Upper lobe of left lung (tissue), 6 donors: ENCODE measurements at regions not wholly inside any gene's neighbourhood (a gene's known extent, or its start where the extent isn't known, plus 50 kb on each side); places are given as distances from the start of the nearest gene placed in this dataset.
A peak's percentile ranks its signal among the peaks of the same experiment; 100 is the strongest.

Source experiments
- ATAC-seq, 2 donors: fragments of 200-7000 bp; cut with Tn5 transposase; one replicate each; pipeline ENCODE4 v1.9.1; 2022; ENCODE audit warnings: mild to moderate bottlenecking in 2 of 2, moderate library complexity in 2 of 2; ENCODE audit not compliant: low FRiP score in 2 of 2
- DNase-seq, 2 donors: peaks; one replicate each; pipeline ENCODE4 v3.0.0-alpha.2; 2019 to 2020
- H3K27ac ChIP-seq, 4 donors: fragments of 200-600 bp; sonication (generic); one replicate each; pipeline ENCODE4 v1.5.1; 2016 to 2019
- H3K27me3 ChIP-seq, 4 donors: fragments of 200-600 bp; sonication (generic); one replicate each; pipeline ENCODE4 v1.5.1; 2017 to 2019
- H3K36me3 ChIP-seq, 4 donors: fragments of 200-600 bp; sonication (generic); one replicate each; pipeline ENCODE4 v1.5.1; 2016 to 2019
- H3K4me1 ChIP-seq, 4 donors: fragments of 200-600 bp; sonication (generic); one replicate each; pipeline ENCODE4 v1.5.1; 2018 to 2019
- H3K4me3 ChIP-seq, 4 donors: fragments of 200-600 bp; sonication (generic); one replicate each; pipeline ENCODE4 v1.5.1; 2017 to 2019; ENCODE audit warnings: mild to moderate bottlenecking in 2 of 4, moderate library complexity in 1 of 4
- H3K9me3 ChIP-seq, 4 donors: fragments of 200-600 bp; sonication (generic); one replicate each; pipeline ENCODE4 v1.5.1; 2018 to 2019
- EP300 ChIP-seq, 4 donors: sonication (generic); formaldehyde crosslinking; IDR thresholded peaks; one replicate each; pipeline ENCODE4 v1.5.1; 2017; ENCODE audit warnings: antibody characterized with exemption in 4 of 4, control low read depth in 2 of 4
- POLR2A ChIP-seq, 4 donors: fragments of 450-650 bp; IDR thresholded peaks; one replicate each; pipeline ENCODE4 v1.5.1; 2016 to 2017; ENCODE audit warnings: antibody characterized with exemption in 4 of 4, mild to moderate bottlenecking in 2 of 4
- POLR2AphosphoS5 ChIP-seq, 2 donors: sonication (generic); formaldehyde crosslinking; IDR thresholded peaks; one replicate each; pipeline ENCODE4 v1.5.1; 2017; ENCODE audit warnings: antibody characterized with exemption in 2 of 2
- WGBS, 2 donors: methylation state at CpG; one replicate each; pipeline ENCODE4 v1.1.5; 2017 to 2018; 5-methylcytosine and 5-hydroxymethylcytosine counted together
- TF ChIP-seq, protein P1 (sequence below), 6 experiments: fragments of 450-650 bp in 4 of 6; fragments of 200-600 bp in 2 of 6; sonication (generic) in 2 of 6; IDR thresholded peaks; one replicate each; pipeline ENCODE4 v1.5.1; 2016 to 2019; ENCODE audit warnings: antibody characterized with exemption in 6 of 6
- donor health status: DM: no; HTN: no; CAD: no; lungs with moderate emphysema.
- donor health status: DM: no; HTN: yes; CAD: no; lungs with severe emphysema.

DNA sequence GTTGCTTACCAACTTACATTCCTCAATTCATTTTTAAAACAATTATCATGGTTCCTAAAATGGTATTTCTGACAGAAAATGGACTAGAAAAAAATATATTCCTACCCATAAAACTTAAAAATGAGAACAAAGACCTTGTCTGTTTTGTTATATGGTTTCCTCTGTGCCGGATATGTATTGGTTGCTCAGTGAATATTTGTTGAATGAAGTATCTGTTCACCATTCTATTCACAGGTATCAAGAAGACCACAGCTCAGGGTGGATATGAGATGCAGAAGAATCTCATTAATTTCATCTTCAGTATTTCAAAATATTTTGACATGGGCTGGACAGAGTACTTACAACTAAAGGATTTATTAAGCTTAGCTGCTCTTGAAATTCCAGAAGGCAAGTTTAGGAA is 58.1 kb downstream of the TUSC7 start:
- 67 to 77% methylated on average over 1 of the region's 1 CpG for WGBS, 2 donors
- Histone ChIP-seq H3K36me3 (no peaks in the 10 kb centered on the region), H3K9me3 (no peaks in the 10 kb centered on the region), H3K4me3 (no peak overlapping the region), H3K4me1 (no peaks in the 10 kb centered on the region), H3K27me3 (no peaks in the 10 kb centered on the region), H3K27ac (no peak overlapping the region)
- DNase-seq (no peak), ATAC-seq (no peak)
- TF ChIP-seq EP300 (IDR thresholded peaks at IDR 0.05) (no peak), POLR2A (IDR thresholded peaks at IDR 0.05) (no peak), POLR2AphosphoS5 (IDR thresholded peaks at IDR 0.05) (no peak)
- TF ChIP-seq, protein P1, sequence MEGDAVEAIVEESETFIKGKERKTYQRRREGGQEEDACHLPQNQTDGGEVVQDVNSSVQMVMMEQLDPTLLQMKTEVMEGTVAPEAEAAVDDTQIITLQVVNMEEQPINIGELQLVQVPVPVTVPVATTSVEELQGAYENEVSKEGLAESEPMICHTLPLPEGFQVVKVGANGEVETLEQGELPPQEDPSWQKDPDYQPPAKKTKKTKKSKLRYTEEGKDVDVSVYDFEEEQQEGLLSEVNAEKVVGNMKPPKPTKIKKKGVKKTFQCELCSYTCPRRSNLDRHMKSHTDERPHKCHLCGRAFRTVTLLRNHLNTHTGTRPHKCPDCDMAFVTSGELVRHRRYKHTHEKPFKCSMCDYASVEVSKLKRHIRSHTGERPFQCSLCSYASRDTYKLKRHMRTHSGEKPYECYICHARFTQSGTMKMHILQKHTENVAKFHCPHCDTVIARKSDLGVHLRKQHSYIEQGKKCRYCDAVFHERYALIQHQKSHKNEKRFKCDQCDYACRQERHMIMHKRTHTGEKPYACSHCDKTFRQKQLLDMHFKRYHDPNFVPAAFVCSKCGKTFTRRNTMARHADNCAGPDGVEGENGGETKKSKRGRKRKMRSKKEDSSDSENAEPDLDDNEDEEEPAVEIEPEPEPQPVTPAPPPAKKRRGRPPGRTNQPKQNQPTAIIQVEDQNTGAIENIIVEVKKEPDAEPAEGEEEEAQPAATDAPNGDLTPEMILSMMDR (IDR thresholded peaks at IDR 0.05) = no peak

DNA sequence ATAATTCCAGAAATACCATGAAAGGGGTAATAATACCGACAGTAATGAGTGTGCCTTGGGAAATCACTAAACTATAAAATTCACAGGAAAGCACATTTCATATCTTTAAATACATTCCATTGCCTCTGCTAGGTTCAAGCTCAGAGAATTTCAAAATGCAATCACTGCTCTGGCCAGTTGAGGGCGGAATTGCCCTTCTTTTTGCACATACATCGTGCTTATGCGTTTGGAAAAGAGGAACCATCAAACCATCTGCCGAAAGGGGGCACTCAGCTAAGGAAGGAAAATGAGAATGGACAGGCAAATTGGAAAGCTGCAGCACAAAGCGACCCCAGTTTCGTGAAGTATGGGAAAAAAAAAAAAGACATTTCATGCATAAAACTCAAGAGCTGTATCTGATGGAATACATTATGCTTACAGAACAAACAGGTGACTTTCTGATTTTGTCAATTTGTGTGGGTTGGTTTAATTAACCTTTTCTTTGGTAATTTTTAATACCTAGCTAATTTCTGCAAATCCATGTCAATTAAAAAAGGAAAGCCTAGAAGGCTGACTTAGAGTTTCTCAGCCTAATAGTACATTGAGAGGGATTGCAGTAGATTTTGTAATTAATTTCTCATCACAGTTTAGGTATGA is 61.4 kb downstream of the TUSC7 start:
- Histone ChIP-seq H3K27me3 (no peaks in the 10 kb centered on the region), H3K27ac (no peak overlapping the region), H3K36me3 (no peaks in the 10 kb centered on the region), H3K4me1 (no peaks in the 10 kb centered on the region), H3K4me3 (no peak overlapping the region), H3K9me3 (no peaks in the 10 kb centered on the region)
- peak in 1 of 2 donors; percentile 93 for ATAC-seq
- 3 to 4% methylated on average over 7 of the region's 7 CpGs for WGBS, 2 donors
- DNase-seq = peak in 1 of 2 donors; percentile 36
- no peak for TF ChIP-seq POLR2AphosphoS5 (IDR thresholded peaks at IDR 0.05)
- TF ChIP-seq, protein P1 (IDR thresholded peaks at IDR 0.05) = peak; percentile 51 to 79 (median 74)

DNA sequence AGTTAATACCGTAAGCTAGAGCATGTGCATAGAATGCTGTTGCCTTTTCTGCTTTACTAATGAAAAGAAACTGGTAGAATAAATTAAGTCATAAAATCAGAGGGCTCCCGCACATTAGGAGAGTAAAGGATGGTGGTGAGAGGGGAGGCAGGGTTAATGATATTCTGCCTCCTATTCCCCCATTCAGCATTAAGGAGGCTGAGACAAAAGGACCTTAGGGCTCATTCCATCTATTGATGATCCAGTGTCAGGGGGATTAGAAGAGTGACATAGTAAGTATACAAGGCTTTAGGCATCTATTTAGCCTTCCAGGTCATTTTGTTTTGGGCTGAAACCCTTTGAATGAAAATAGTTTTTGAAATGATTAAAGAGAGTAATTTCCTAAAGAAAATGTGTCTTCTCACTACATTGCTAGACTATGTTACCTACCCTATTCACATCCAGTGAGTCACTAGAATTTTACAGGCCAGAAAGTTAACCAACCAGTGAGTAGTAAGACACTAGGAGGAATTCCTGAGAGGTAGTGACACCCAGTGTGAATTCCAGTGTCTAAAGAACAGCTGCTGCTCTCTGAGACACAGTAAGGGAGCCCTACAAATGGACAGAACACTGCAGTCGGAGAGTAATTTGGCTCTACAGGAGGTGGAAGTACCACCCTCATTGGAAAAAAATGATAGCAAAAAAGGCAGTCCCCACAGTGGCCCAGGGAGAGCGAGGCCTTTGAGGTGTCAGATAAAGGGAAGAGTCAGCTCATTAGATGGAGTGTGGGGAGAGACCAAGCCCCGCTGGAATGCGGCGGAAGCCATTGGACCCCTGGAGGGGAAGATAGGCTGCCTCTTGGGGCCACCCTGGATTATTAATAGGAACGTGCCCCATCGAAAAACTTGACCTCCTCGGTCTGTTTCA is 67.6 kb downstream of the TUSC7 start:
- no peak for DNase-seq
- Histone ChIP-seq H3K4me3 (no peak overlapping the region), H3K27ac (no peak overlapping the region), H3K27me3 (no peaks in the 10 kb centered on the region), H3K36me3 (no peaks in the 10 kb centered on the region), H3K9me3 (no peaks in the 10 kb centered on the region), H3K4me1 (no peaks in the 10 kb centered on the region)
- TF ChIP-seq EP300 (IDR thresholded peaks at IDR 0.05) (no peak), POLR2AphosphoS5 (IDR thresholded peaks at IDR 0.05) (no peak)
- 69 to 75% methylated on average over 10 of the region's 10 CpGs for WGBS, 2 donors
- ATAC-seq = no peak

DNA sequence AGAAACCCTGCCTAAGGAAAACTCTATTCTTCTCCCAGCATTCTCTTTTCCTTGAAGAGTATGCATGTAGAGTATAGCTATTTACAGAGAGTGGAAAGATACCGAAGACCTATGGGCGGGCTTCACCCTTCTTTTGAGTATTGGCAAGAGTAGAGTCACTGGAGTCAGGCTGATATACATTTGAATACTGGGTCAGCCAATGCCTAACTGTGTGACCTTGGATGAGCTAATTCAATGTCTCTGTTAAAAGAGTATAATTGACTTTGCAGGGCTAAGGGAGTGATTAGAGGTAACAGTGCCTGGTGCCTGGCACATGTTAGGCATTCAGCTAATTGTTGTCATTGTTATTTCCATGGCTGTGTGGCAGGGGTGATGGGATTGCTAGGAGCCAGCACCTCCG is 75.6 kb downstream of the TUSC7 start:
- no peak for ATAC-seq
- Histone ChIP-seq H3K4me3 (no peak overlapping the region), H3K27ac (no peak overlapping the region), H3K9me3 (no peaks in the 10 kb centered on the region), H3K4me1 (no peaks in the 10 kb centered on the region), H3K27me3 (no peaks in the 10 kb centered on the region), H3K36me3 (no peaks in the 10 kb centered on the region)
- no peak for DNase-seq
- TF ChIP-seq EP300 (IDR thresholded peaks at IDR 0.05) (no peak), POLR2AphosphoS5 (IDR thresholded peaks at IDR 0.05) (no peak)
- TF ChIP-seq, protein P1 (IDR thresholded peaks at IDR 0.05) = no peak
- 89 to 90% methylated on average over 3 of the region's 3 CpGs for WGBS, 2 donors

DNA sequence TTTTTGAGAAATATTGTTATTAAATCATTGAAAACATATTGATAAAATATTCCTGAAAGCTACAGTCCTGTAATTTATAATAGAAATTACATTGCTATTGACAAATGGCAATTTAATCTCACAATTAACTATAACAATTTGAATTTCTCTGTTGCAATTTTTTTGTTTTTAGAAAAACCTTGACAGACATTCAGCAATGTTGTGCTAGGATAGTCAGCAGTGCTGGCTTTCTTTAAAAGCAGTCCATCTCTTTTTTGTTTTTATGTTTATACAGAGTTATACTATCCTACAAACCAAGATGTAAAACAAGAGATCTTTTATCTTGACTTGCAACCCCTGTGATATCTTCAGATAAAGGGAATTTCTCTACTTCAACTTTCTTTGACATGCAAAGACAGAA is 93.1 kb downstream of the TUSC7 start:
- no peaks in the 10 kb centered on the region for H3K36me3 ChIP-seq
- H3K27ac ChIP-seq = no peak overlapping the region
- peaks cover 0 to 4% (median 0%) of the 10 kb centered on the region in 4 donors for H3K9me3 ChIP-seq
- no peaks in the 10 kb centered on the region for H3K27me3 ChIP-seq
- TF ChIP-seq, protein P1 (IDR thresholded peaks at IDR 0.05) = no peak
- TF ChIP-seq EP300 (IDR thresholded peaks at IDR 0.05) = no peak
- TF ChIP-seq POLR2AphosphoS5 (IDR thresholded peaks at IDR 0.05) = no peak
- TF ChIP-seq POLR2A (IDR thresholded peaks at IDR 0.05) = no peak
- ATAC-seq = no peak
- no peaks in the 10 kb centered on the region for H3K4me1 ChIP-seq
- no peak for DNase-seq
- no peak overlapping the region for H3K4me3 ChIP-seq
